Esophagus squamous epithelium (tissue), 4 donors: ENCODE measurements at regions not wholly inside any gene's neighbourhood (a gene's known extent, or its start where the extent isn't known, plus 50 kb on each side); places are given as distances from the start of the nearest gene placed in this dataset.

Experiments used
- POLR2A ChIP-seq, 4 donors: fragments of 450-650 bp; IDR thresholded peaks; one replicate each; pipeline ENCODE4 v1.6.1; 2017; ENCODE audit warnings: antibody characterized with exemption in 4 of 4, mild to moderate bottlenecking in 4 of 4, moderate library complexity in 3 of 4
- TF ChIP-seq, protein P1 (sequence below), 6 experiments: fragments of 450-650 bp in 4 of 6; fragments of 200-600 bp in 2 of 6; sonication (generic) in 2 of 6; IDR thresholded peaks; one replicate each; pipeline ENCODE4 v1.5.1; 2016 to 2019; ENCODE audit warnings: antibody characterized with exemption in 6 of 6, mild to moderate bottlenecking in 4 of 6, moderate library complexity in 4 of 6

DNA sequence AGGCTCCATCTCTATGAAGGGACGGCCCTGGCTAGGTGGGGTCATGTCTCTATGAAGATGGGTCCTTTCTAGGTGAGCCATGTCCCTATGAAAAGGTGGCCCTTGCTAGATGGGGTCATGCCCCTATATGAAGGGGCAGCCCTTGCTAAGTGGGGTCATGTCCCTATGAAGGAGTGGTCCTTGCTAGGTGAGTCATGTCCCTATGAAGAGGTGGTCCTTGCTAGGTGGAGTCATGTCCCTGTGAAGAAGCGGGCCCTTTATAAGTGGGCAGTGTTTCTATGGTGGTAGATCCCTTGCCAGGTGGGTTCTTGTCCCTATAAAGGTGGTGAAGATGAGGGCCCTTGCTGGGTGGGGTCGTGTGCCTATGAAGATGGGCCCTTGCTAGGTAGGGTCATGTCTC lies 283.0 kb upstream of the IRX2 start:
- TF ChIP-seq, protein P1, sequence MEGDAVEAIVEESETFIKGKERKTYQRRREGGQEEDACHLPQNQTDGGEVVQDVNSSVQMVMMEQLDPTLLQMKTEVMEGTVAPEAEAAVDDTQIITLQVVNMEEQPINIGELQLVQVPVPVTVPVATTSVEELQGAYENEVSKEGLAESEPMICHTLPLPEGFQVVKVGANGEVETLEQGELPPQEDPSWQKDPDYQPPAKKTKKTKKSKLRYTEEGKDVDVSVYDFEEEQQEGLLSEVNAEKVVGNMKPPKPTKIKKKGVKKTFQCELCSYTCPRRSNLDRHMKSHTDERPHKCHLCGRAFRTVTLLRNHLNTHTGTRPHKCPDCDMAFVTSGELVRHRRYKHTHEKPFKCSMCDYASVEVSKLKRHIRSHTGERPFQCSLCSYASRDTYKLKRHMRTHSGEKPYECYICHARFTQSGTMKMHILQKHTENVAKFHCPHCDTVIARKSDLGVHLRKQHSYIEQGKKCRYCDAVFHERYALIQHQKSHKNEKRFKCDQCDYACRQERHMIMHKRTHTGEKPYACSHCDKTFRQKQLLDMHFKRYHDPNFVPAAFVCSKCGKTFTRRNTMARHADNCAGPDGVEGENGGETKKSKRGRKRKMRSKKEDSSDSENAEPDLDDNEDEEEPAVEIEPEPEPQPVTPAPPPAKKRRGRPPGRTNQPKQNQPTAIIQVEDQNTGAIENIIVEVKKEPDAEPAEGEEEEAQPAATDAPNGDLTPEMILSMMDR (IDR thresholded peaks at IDR 0.05): no peak
- no peak for TF ChIP-seq POLR2A (IDR thresholded peaks at IDR 0.05)
